ENCODE measurements at regions not wholly inside any gene's neighbourhood (a gene's known extent, or its start where the extent isn't known, plus 50 kb on each side); places are given as distances from the start of the nearest gene placed in this dataset.

DNA sequence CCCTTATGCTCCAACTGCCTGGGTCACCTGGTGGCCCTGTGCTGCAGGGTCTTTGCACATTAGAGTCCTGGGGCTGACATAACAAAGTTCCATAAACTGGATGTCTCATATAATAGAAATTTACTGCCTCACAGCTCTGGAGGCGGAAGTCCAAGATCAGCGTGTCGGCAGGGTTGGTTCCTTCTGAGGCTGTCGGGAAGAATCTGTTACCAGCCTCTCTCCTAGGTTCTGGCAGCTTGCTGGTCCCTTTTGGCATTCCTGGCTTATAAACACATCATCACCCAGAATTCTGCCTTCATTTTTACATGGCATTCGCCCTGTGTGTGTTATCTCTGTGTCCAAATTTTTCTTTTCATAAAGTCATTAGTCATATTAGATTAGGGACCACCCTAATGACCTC, 170.5 kb downstream of the NDUFA10 start:
- ATAC-seq (replicated peaks in 1 of 2) (no peak), DNase-seq (no peak)
- no peak overlapping the region for H3K4me3 Mint-ChIP-seq
- H3K36me3 Mint-ChIP-seq (ENCODE audit: insufficient read depth in 2 of 2): peaks cover 0 to 7% of the 10 kb centered on the region in 2 donors
- H3K4me1 Mint-ChIP-seq (ENCODE audit: low read depth): no peaks in the 10 kb centered on the region
- H3K9me3 Mint-ChIP-seq: peaks cover 3 to 7% of the 10 kb centered on the region in 2 donors
- no peak overlapping the region for H3K27ac Mint-ChIP-seq
- no peaks in the 10 kb centered on the region for H3K27me3 Mint-ChIP-seq (ENCODE audit: low read depth)

DNA sequence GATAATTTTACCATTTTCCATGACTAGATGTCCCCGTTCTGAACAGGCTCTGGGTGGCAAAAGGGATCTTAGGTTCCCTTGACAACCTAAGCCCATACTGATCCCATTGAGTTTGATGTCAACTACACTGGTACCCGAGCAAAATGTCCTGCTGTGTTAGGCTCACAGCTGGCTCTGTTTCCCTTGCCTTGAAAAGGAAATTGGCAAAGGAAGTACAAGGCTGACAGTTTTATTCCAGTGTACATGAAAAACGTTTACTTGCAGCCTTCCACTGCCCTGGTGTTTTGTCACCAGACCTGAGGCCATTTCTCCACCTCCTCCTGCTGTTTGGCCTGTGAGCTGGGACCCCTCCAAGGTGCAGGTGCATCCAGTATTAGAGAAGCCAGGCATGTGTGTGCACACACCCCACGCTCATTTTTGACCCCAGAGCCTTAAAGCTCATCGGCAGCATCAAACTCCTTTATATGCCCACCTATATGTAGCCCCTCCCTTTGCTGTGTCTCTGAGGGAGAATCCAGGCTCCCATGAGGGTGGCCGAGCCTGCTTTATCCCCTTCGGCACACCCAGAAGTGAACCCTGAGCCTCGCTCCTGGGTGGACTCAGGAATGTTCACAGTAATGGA, 171.3 kb downstream of the NDUFA10 start:
- H3K27ac Mint-ChIP-seq: no peak overlapping the region
- DNase-seq (no peak), ATAC-seq (replicated peaks in 1 of 2) (no peak)
- H3K9me3 Mint-ChIP-seq: peaks cover 5 to 7% of the 10 kb centered on the region in 2 donors
- peaks cover 0 to 7% of the 10 kb centered on the region in 2 donors for H3K36me3 Mint-ChIP-seq (ENCODE audit: insufficient read depth in 2 of 2)
- no peaks in the 10 kb centered on the region for H3K27me3 Mint-ChIP-seq (ENCODE audit: low read depth)
- H3K4me1 Mint-ChIP-seq (ENCODE audit: low read depth): no peaks in the 10 kb centered on the region
- no peak overlapping the region for H3K4me3 Mint-ChIP-seq

DNA sequence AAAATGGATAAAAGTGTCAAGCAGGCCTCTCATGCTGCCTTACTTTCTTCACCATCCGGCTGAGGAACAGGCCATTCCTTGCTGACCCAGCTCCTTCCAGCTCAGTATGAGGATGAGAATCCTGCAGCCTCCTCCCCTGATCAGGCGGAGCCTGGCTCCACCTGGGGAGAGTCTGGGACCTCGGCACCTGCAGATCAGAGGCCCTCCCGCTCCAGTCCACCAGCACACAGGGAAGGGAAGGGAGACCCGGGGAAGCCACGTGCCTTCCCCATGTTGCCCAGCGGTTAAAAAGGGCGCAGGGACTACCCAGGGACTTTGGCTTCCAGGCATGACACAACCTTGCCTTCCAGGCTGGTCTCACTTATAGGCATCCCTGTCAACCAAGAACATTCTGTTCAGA, 172.0 kb downstream of the NDUFA10 start:
- ATAC-seq (replicated peaks in 1 of 2) (no peak), DNase-seq (no peak)
- H3K27me3 Mint-ChIP-seq (ENCODE audit: low read depth): peaks cover 1% of the 10 kb centered on the region
- peaks cover 0 to 7% of the 10 kb centered on the region in 2 donors for H3K36me3 Mint-ChIP-seq (ENCODE audit: insufficient read depth in 2 of 2)
- H3K4me3 Mint-ChIP-seq: no peak overlapping the region
- peaks cover 5 to 7% of the 10 kb centered on the region in 2 donors for H3K9me3 Mint-ChIP-seq
- no peak overlapping the region for H3K27ac Mint-ChIP-seq
- no peaks in the 10 kb centered on the region for H3K4me1 Mint-ChIP-seq (ENCODE audit: low read depth)

DNA sequence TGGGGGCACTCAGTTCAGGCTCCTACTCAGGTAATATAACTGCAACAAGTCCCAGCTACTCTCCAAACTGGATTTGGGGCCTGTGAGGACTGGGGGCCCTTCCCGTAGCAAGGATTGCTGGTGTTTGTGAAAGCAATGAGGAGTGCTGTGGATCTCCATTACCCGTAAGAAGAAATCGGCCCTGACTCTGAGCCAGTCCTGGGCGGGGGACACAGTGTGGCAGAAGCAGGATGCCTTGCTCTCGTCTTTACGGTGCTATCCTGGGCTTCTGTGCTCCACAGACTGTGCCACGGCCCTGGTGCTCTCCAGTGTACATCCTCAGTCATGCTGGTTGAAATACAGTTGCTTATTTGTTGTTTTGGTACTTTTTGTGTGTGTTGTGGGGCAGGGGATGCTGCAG, 172.9 kb downstream of the NDUFA10 start:
- Mint-ChIP-seq H3K4me3 (no peak overlapping the region), H3K9me3 (peaks cover 5 to 7% of the 10 kb centered on the region in 2 donors), H3K4me1 (ENCODE audit: low read depth) (no peaks in the 10 kb centered on the region), H3K36me3 (ENCODE audit: insufficient read depth in 2 of 2) (peaks cover 0 to 9% of the 10 kb centered on the region in 2 donors), H3K27me3 (ENCODE audit: low read depth) (peaks cover 5% of the 10 kb centered on the region), H3K27ac (no peak overlapping the region)
- no peak for DNase-seq
- no peak for ATAC-seq (replicated peaks in 1 of 2)

DNA sequence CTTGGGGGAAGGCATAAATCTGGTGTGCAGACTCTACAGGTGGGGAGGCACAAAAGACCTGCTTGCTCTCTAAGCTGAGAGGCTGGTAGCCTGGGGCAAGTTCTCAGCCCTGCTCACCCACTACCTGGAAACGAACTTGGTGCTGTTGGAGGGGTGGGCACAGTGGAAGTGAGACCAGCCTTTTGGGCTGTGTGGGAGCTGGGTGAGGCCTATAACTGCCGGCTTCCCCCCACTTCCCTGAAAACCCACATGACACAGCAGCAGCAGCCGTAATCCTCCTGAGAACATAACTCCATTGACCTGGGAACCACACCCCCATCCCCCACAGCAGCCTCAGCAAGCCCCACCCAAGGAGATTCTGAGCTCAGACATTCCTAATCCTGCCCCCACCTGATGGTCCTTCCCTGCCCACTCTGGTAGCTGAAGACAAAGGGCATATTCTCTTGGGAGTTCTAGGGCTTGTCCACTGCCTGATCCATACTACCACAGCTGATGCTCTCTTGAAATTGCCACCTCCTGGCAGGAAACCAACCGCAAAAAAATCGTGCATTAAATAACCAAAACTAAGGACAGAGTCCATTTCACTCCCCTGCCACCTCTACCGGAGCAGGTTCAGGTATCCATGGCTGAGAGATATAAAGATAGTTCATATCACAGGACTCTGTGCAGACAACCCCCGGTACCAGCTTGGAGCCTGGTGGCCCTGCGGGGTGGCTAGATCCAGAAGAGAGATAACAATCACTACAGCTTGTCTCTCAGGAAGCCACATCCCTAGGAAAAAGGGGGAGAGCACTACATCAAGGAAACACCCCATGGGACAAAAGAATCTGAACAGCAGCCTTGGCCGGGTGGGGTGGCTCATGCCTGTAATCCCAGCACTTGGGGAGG, 178.1 kb downstream of the NDUFA10 start:
- Mint-ChIP-seq H3K27me3 (ENCODE audit: low read depth) (peaks cover 17% of the 10 kb centered on the region), H3K36me3 (ENCODE audit: insufficient read depth in 2 of 2) (peaks cover 0 to 11% of the 10 kb centered on the region in 2 donors)

DNA sequence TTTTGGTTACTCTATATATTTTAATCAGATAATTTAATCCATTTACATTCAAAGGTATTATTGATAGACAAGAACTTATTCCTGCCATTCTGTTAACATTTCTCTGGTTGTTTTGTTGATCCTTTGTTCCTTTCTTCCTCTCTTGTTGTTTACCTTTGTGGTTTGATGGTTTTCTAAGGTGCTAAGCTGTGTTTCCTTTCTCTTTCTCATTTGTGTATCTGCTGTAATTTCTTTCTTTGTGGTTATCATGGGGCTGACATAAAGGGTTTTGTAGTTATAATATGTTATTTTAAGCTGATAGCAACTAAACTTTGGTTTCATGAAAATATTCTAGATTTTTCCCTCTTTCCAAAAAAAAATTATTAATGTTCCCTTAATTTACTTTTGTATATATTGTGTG, 179.2 kb downstream of the NDUFA10 start:
- Mint-ChIP-seq H3K27ac (no peak overlapping the region), H3K4me3 (no peak overlapping the region), H3K4me1 (ENCODE audit: low read depth) (no peaks in the 10 kb centered on the region), H3K9me3 (peaks cover 4 to 7% of the 10 kb centered on the region in 2 donors), H3K36me3 (ENCODE audit: insufficient read depth in 2 of 2) (peaks cover 0 to 8% of the 10 kb centered on the region in 2 donors), H3K27me3 (ENCODE audit: low read depth) (peaks cover 23% of the 10 kb centered on the region)
- ATAC-seq (replicated peaks in 1 of 2) (no peak), DNase-seq (no peak)

More for the DNA sequence above, 178.1 kb downstream of the NDUFA10 start:
- H3K4me1 Mint-ChIP-seq (ENCODE audit: low read depth): no peaks in the 10 kb centered on the region
- DNase-seq (no peak), ATAC-seq (replicated peaks in 1 of 2) (no peak)
- no peak overlapping the region for H3K4me3 Mint-ChIP-seq
- no peak overlapping the region for H3K27ac Mint-ChIP-seq
- H3K9me3 Mint-ChIP-seq: peaks cover 7 to 9% of the 10 kb centered on the region in 2 donors

DNA sequence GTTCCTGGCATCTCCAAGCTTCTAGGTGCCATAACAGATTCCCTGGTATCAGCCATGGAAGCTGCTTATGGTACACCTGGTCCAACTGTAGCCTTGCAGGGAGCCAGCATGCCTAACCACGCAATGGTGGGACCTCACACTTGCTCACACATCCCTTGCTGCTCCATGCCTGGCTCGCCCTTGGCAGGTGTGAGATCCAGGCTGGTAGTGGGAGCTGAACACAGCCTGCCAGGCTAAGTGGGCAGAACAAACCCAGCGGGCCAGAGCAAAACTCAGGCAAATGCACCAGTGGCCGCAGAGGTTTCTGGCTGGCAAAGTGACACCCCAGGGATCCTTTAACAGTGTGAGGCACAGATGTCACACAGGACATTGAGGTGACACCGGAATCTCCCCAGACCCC, 185.8 kb downstream of the NDUFA10 start:
- no peak for ATAC-seq (replicated peaks in 1 of 2)
- no peak overlapping the region for H3K4me3 Mint-ChIP-seq
- no peaks in the 10 kb centered on the region for H3K4me1 Mint-ChIP-seq (ENCODE audit: low read depth)
- no peak for DNase-seq
- no peak overlapping the region for H3K27ac Mint-ChIP-seq
- H3K36me3 Mint-ChIP-seq (ENCODE audit: insufficient read depth in 2 of 2): peaks cover 2% of the 10 kb centered on the region in 2 donors
- peaks cover 18% of the 10 kb centered on the region for H3K27me3 Mint-ChIP-seq (ENCODE audit: low read depth)
- H3K9me3 Mint-ChIP-seq: no peaks in the 10 kb centered on the region

DNA sequence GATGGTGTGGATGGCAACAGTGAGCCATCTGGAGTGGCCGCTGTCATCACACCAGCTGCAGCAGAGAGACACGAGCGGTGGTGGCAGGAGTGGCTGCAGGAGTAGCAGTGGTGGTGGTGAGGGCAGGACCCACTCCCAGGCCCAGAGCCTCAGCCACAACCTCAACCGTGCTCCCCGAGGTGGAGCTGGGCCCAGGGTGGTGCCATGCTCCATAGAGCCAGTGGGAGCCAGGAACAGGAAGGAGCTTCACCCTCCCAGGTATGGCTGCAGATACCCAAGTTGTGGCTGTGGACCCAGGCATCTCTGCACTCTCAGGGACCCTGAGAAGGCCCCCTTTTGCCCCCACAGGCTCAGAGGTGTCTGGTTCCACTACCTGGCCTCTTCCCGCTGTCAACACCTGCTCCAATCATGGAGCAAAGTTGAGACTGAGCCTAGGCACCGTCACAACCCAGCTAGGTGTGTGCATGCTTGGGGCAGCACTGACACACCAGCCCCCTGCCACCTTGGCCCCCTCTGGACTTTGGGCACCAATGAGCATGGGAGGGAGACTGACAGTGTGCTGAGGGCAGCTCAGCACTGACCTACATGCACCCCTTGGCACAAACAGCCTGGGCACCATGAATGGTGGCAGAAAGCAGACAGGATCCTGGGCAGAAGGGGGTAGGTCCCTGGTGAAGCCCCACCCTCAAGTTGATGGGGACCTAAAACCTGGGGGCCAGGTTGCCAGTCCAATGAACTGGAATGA, 188.9 kb downstream of the NDUFA10 start:
- Mint-ChIP-seq H3K4me1 (ENCODE audit: low read depth) (no peaks in the 10 kb centered on the region), H3K27me3 (ENCODE audit: low read depth) (no peaks in the 10 kb centered on the region), H3K4me3 (no peak overlapping the region), H3K9me3 (no peaks in the 10 kb centered on the region), H3K36me3 (ENCODE audit: insufficient read depth in 2 of 2) (peaks cover 0 to 2% of the 10 kb centered on the region in 2 donors), H3K27ac (no peak overlapping the region)
- ATAC-seq (replicated peaks in 1 of 2) (no peak), DNase-seq (no peak)

DNA sequence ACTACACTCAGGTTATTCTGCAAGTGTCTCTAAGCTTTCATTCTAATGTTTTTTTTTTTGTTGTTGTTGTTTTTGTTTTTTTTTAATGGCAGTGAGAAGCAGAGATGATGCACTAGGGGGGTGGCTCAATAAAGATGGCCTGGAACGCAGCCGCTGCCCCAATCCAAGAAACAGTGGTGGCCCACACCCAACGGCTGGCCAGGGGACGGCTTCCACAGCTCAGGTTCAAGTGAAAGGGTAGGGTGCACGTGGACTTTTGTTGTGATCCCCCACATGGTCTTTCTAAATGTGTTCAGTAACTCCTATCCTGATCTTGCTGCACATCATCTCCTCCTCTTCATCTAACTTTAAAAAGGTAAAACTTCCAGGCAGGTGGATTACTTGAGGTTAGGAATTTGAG, 190.1 kb downstream of the NDUFA10 start:
- Mint-ChIP-seq H3K4me1 (ENCODE audit: low read depth) (no peaks in the 10 kb centered on the region), H3K9me3 (no peaks in the 10 kb centered on the region), H3K4me3 (no peak overlapping the region), H3K27me3 (ENCODE audit: low read depth) (no peaks in the 10 kb centered on the region), H3K36me3 (ENCODE audit: insufficient read depth in 2 of 2) (peaks cover 0 to 2% of the 10 kb centered on the region in 2 donors), H3K27ac (no peak overlapping the region)
- DNase-seq (no peak), ATAC-seq (replicated peaks in 1 of 2) (no peak)

DNA sequence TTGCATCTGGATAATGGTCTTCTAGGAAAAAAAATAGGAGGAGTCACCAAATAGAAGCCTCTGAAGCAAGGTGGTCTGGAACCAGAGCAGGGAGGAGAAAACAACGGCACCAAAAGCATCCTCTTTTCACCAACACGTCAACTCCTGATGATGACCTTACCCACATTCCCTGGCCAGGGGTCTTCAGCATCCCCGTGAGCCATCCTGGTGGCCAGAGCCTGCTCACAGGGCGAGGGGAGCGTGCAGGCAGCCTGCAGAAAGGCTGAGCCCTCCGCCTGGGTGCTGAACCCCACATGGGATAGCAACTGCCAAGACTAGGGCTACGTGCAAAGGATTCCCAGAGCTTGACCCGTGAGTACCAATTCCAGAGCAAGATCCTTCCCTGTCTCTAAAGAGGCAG, 191.0 kb downstream of the NDUFA10 start:
- ATAC-seq (replicated peaks in 1 of 2) (no peak), DNase-seq (no peak)
- H3K4me1 Mint-ChIP-seq (ENCODE audit: low read depth): no peaks in the 10 kb centered on the region

DNA sequence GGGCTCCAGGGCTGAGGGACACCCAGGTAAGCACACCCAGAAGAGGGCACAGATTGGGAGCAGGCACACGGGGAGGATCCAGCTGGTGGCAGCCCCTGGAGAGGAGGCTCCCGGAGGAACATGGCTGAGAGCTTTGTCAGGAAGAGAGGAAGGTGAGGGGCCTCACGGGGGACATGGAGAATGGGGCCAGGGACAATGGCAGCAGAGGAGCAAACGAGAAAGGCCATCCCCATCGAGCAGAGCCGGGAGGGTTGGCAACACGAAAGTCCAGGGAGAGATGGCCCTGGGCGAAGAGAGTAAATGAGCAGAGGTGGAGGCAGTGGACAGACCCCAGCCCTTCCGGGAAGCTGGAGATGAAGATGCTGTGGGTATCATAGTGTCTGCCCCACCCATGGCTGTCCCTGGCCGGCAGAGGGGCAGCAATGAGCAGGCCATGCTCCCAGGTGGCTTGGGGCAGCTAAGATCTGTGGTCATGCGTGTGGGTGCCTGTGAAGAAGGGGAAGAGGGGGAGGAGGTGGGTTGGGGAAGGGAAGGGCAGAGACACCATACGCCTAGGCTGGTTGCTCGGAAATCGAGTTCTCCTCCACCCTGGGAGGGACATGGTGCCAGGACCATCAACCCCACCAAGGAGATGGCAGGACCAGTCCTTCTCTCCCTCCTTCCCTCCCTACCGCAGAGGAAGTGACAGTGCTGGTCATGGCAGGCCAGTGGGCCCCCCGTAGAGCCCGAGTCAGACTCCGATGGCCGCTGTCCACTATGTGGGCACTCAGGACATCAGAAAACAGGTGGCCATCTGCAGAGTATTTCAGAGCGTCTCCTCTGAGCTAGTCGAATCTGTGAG, 191.7 kb downstream of the NDUFA10 start:
- H3K4me1 Mint-ChIP-seq (ENCODE audit: low read depth): no peaks in the 10 kb centered on the region
- no peak overlapping the region for H3K4me3 Mint-ChIP-seq
- no peaks in the 10 kb centered on the region for H3K9me3 Mint-ChIP-seq
- no peak overlapping the region for H3K27ac Mint-ChIP-seq
- ATAC-seq (replicated peaks in 1 of 2) (no peak), DNase-seq (no peak)
- H3K27me3 Mint-ChIP-seq (ENCODE audit: low read depth): no peaks in the 10 kb centered on the region
- peaks cover 0 to 2% of the 10 kb centered on the region in 2 donors for H3K36me3 Mint-ChIP-seq (ENCODE audit: insufficient read depth in 2 of 2)

More for the DNA sequence above, 191.0 kb downstream of the NDUFA10 start:
- no peaks in the 10 kb centered on the region for H3K9me3 Mint-ChIP-seq
- no peak overlapping the region for H3K4me3 Mint-ChIP-seq
- H3K36me3 Mint-ChIP-seq (ENCODE audit: insufficient read depth in 2 of 2): peaks cover 0 to 2% of the 10 kb centered on the region in 2 donors
- no peak overlapping the region for H3K27ac Mint-ChIP-seq
- no peaks in the 10 kb centered on the region for H3K27me3 Mint-ChIP-seq (ENCODE audit: low read depth)

DNA sequence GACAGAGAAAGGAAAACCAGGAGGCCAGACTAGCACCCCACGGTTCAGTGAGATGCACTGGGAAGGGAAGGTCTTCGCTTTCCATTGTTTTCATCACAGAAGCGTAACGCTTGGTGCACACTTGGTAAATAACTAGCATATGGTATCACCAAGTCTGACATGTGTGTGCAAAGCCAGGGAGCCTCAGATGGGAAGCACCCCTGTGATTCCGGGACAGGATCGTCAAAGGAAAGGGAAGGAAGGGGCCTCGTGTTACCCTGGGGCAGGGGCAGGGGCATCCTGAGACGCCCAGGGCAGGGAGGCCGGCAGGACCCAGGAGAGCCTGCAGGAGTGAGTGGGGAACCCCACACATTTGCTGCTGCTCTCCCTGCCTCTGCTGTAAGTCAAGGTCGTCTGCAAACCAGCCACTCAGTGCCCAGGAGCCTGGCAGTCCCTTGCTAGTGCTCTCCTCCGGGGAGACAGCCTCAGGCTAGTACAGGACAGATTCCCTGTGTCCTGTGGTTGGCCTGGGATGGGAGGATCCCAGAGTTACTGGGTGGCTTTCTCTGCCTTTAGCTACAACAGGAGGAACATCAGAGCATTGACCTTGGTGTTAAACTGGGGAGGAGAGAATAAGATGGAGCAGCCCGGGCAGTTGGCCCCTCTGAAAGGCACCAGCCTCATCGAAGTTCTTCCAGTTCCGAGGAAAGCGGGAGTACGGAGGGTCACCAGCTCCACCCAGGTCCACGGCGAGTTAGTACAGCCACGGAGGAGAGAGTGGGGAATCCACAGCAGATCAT, 192.5 kb downstream of the NDUFA10 start:
- ATAC-seq (replicated peaks in 1 of 2): no peak
- Mint-ChIP-seq H3K36me3 (ENCODE audit: insufficient read depth in 2 of 2) (peaks cover 0 to 2% of the 10 kb centered on the region in 2 donors), H3K4me1 (ENCODE audit: low read depth) (no peaks in the 10 kb centered on the region), H3K27ac (no peak overlapping the region), H3K4me3 (no peak overlapping the region), H3K27me3 (ENCODE audit: low read depth) (no peaks in the 10 kb centered on the region), H3K9me3 (no peaks in the 10 kb centered on the region)
- no peak for DNase-seq
